Thoracic aorta (tissue), 2 donors: ENCODE measurements at regions not wholly inside any gene's neighbourhood (a gene's known extent, or its start where the extent isn't known, plus 50 kb on each side); places are given as distances from the start of the nearest gene placed in this dataset.

Experiments used
- ATAC-seq: fragments of 150-250 bp; one replicate; pipeline ENCODE4 v1.8.0; 2017; ENCODE audit warnings: low read depth; ENCODE audit not compliant: insufficient number of reproducible peaks, low FRiP score
- DNase-seq: peaks from one replicate; pipeline ENCODE4 v3.0.0-alpha.2; 2020; ENCODE audit warnings: low spot score
- H3K27ac ChIP-seq, 2 donors: fragments of 200-600 bp; sonication (generic); 1 replicate in 1 of 2; 2 replicates in 1 of 2; pipeline ENCODE4 v1.5.1; 2016; ENCODE audit warnings: mild to moderate bottlenecking in 2 of 2, moderate library complexity in 2 of 2
- H3K27me3 ChIP-seq: fragments of 200-600 bp; sonication (generic); replicated peaks from 2 replicates; pipeline ENCODE4 v1.6.0; 2016; ENCODE audit warnings: mild to moderate bottlenecking; ENCODE audit not compliant: insufficient read depth
- H3K36me3 ChIP-seq: fragments of 200-600 bp; sonication (generic); one replicate; pipeline ENCODE4 v1.5.1; 2016
- H3K4me1 ChIP-seq, 2 donors: fragments of 200-600 bp; sonication (generic); 1 replicate in 1 of 2; 2 replicates in 1 of 2; pipeline versions ENCODE4 v1.5.1 to v1.6.0; 2016; ENCODE audit warnings: low read depth in 2 of 2, mild to moderate bottlenecking in 1 of 2; ENCODE audit not compliant: control insufficient read depth in 1 of 2
- H3K4me3 ChIP-seq: fragments of 200-600 bp; sonication (generic); 2 replicates; pipeline ENCODE4 v1.5.1; 2016; ENCODE audit warnings: mild to moderate bottlenecking
- H3K9me3 ChIP-seq: fragments of 200-600 bp; sonication (generic); 2 replicates; pipeline ENCODE4 v1.5.1; 2016
- CTCF ChIP-seq: fragments of 200-600 bp; sonication (generic); IDR thresholded peaks from one replicate; pipeline ENCODE4 v1.5.1; 2019; ENCODE audit warnings: antibody characterized with exemption

DNA sequence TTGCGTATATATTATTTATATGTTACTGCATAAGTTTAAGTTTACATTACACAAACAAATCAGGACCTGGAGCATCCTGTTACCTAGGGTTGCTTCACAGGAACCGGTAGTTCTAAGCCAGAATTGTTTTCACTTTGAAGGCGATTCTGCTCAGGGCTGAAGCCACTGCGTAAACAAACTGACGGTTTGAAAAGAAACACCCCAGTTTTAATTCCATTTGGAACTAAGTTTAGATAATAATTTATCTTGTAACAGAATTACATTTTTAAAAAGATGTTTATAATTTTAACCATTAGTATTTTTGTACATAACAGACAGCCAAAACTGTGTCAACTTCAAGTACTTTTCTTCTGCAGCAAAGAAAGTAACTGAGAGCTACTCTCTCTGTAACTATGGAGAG lies 282.1 kb upstream of the LYPLAL1 start:
- ATAC-seq, result no peak
- DNase-seq, result no peak
- no peak overlapping the region for H3K27ac ChIP-seq
- H3K4me1 ChIP-seq, result peaks cover 0 to 19% of the 10 kb centered on the region in 2 donors
- H3K4me3 ChIP-seq, result no peak overlapping the region
- no peaks in the 10 kb centered on the region for H3K9me3 ChIP-seq
- no peaks in the 10 kb centered on the region for H3K36me3 ChIP-seq
- no peak for TF ChIP-seq CTCF
- no peaks in the 10 kb centered on the region for H3K27me3 ChIP-seq

DNA sequence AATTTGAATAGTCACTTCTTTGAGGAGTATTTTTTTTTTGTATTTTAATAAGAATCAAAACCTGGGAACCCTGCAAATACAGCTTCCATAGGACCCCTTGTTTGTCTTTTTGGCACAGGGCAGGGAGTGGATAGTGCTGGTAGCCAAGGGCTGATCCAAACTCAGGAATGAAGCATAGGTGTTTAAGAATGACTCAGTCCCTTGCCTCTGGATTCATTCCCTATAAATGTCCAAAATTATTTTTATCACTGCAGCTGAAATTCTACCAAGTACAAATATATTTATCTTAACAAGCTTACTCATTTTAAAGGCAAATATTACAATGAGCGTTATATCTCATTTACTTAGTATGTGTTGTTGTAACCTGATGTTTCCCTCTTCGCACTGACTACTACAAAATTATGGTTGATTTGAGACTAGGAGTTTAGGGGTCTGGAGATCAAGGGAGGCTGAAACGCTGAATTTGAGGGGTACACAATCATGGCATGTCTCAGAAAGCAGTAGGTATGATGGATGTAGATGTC lies 278.6 kb upstream of the LYPLAL1 start:
- Histone ChIP-seq H3K4me1 (peaks cover 0 to 7% of the 10 kb centered on the region in 2 donors), H3K27ac (no peak overlapping the region), H3K4me3 (no peak overlapping the region), H3K9me3 (no peaks in the 10 kb centered on the region), H3K27me3 (no peaks in the 10 kb centered on the region), H3K36me3 (no peaks in the 10 kb centered on the region)
- no peak for TF ChIP-seq CTCF
- DNase-seq, result no peak
- no peak for ATAC-seq

- H3K9me3 ChIP-seq, result no peaks in the 10 kb centered on the region
- no peak for TF ChIP-seq CTCF
- no peak for ATAC-seq
Measured at GRCh38 chr1:218896202-218896601, 277.5 kb upstream of the LYPLAL1 start.

DNA sequence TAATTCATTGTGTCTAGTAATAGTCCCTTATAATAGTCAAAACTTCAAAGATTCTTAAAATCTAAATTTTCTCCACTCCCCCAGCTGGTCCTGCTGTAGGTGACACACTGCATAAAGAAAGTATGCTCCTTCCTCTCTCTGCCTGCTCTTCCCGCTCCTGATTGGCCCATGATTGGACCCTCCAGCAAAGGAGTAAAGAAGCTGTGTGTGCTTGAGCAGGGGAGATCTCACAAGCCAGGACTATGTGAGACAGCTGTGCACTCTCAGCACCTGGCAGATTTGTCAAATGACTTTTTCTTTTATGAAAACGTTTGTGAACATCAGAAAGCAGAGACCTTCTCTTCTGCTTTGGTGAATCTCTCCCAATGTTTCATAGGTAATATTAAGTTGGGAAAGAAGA lies 274.8 kb upstream of the LYPLAL1 start:
- H3K36me3 ChIP-seq, result no peaks in the 10 kb centered on the region
- no peaks in the 10 kb centered on the region for H3K9me3 ChIP-seq
- H3K4me1 ChIP-seq, result peaks cover 0 to 7% of the 10 kb centered on the region in 2 donors
- TF ChIP-seq CTCF, result no peak
- ATAC-seq, result no peak
- no peaks in the 10 kb centered on the region for H3K27me3 ChIP-seq
- DNase-seq, result no peak
- H3K4me3 ChIP-seq, result no peak overlapping the region
- no peak overlapping the region for H3K27ac ChIP-seq

More at GRCh38 chr1:218896202-218896601, 277.5 kb upstream of the LYPLAL1 start:
- no peak for DNase-seq
- H3K4me1 ChIP-seq, result peaks cover 0 to 7% of the 10 kb centered on the region in 2 donors
- H3K36me3 ChIP-seq, result no peaks in the 10 kb centered on the region
- H3K27ac ChIP-seq, result no peak overlapping the region
- no peak overlapping the region for H3K4me3 ChIP-seq
- no peaks in the 10 kb centered on the region for H3K27me3 ChIP-seq

DNA sequence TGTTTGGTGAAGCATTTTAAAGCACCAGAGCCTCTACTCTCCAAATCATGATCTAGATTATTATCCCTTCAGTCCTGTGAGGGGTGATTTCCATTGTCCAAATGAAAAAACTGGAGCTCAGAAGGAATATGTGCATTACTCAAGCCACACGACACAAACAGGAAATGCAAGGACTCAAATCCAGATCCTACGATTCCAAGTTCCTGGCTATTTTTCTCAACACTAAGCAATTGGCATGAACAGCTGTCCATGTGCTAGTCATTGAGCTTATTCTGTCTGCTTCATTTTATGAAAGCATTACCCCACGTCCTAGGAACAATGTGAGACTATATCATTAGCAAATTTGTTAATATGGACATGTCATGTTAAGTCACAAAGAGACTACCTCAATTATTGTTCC lies 273.1 kb upstream of the LYPLAL1 start:
- ATAC-seq, result no peak
- no peak overlapping the region for H3K4me3 ChIP-seq
- no peak for DNase-seq
- TF ChIP-seq CTCF, result no peak
- H3K36me3 ChIP-seq, result no peaks in the 10 kb centered on the region
- no peak overlapping the region for H3K27ac ChIP-seq
- H3K27me3 ChIP-seq, result no peaks in the 10 kb centered on the region
- peaks cover 0 to under 1% of the 10 kb centered on the region in 2 donors for H3K4me1 ChIP-seq
- H3K9me3 ChIP-seq, result no peaks in the 10 kb centered on the region
